Prostate gland (tissue), 2 donors: ENCODE measurements at regions not wholly inside any gene's neighbourhood (a gene's known extent, or its start where the extent isn't known, plus 50 kb on each side); places are given as distances from the start of the nearest gene placed in this dataset.

ENCODE experiments used
- DNase-seq: peaks from one replicate; pipeline ENCODE4 v3.0.0-alpha.2; 2019; ENCODE audit warnings: low spot score
- H3K27ac ChIP-seq, 2 donors: fragments of 200-600 bp; sonication (generic); 2 replicates each; pipeline ENCODE4 v1.5.1; 2017 to 2019
- H3K27me3 ChIP-seq: fragments of 200-600 bp; sonication (generic); replicated peaks from 2 replicates; pipeline ENCODE4 v1.5.1; 2019; ENCODE audit not compliant: insufficient read depth
- H3K36me3 ChIP-seq, 2 donors: fragments of 200-600 bp; sonication (generic); 1 replicate in 1 of 2; 2 replicates in 1 of 2; pipeline versions ENCODE4 v1.5.1 to v1.8.1; 2017 to 2019
- H3K4me1 ChIP-seq: fragments of 200-600 bp; sonication (generic); replicated peaks from 2 replicates; pipeline ENCODE4 v1.5.1; 2019
- H3K4me3 ChIP-seq, 2 donors: fragments of 200-600 bp; sonication (generic); 2 replicates each; pipeline ENCODE4 v1.5.1; 2017 to 2019
- H3K9me3 ChIP-seq: fragments of 200-600 bp; sonication (generic); 2 replicates; pipeline ENCODE4 v1.5.1; 2017
- CTCF ChIP-seq, 4 experiments: fragments of 200-600 bp in 2 of 4; fragments of 450-650 bp in 2 of 4; sonication (generic) in 2 of 4; IDR thresholded peaks; 1 replicate in 3 of 4; 2 replicates in 1 of 4; pipeline ENCODE4 v1.5.1; 2016 to 2019; ENCODE audit warnings: antibody characterized with exemption in 4 of 4, mild to moderate bottlenecking in 2 of 4, moderate library complexity in 2 of 4
- POLR2A ChIP-seq: fragments of 450-650 bp; IDR thresholded peaks from one replicate; pipeline ENCODE4 v1.6.1; 2016; ENCODE audit warnings: antibody characterized with exemption, mild to moderate bottlenecking
- POLR2AphosphoS5 ChIP-seq: sonication (generic); formaldehyde crosslinking; IDR thresholded peaks from one replicate; pipeline ENCODE4 v1.6.1; 2017; ENCODE audit warnings: antibody characterized with exemption
- WGBS: methylation state at CpG from one replicate; pipeline ENCODE4 v1.1.5; 2018; 5-methylcytosine and 5-hydroxymethylcytosine counted together
- intact Hi-C: fragments of 100-400 bp; cut with DNase I; formaldehyde crosslinking; loops from one replicate; pipeline ENCODE4 v1.14.2; 2022

- H3K4me3 ChIP-seq, result no peak overlapping the region
- H3K4me1 ChIP-seq, result no peaks in the 10 kb centered on the region
- intact Hi-C loops, result no loop called here
- no peak for TF ChIP-seq POLR2A
- TF ChIP-seq POLR2AphosphoS5, result no peak
- no peak for TF ChIP-seq CTCF (IDR thresholded peaks at IDR 0.05)
- H3K9me3 ChIP-seq, result no peaks in the 10 kb centered on the region
- H3K36me3 ChIP-seq, result no peaks in the 10 kb centered on the region
- no peaks in the 10 kb centered on the region for H3K27me3 ChIP-seq
- H3K27ac ChIP-seq, result no peak overlapping the region
- DNase-seq, result no peak
- WGBS, result 65% methylated on average over 3 of the region's 3 CpGs
Observed at GRCh38 chr20:24723186-24723585, 225.9 kb upstream of the CST7 start.

GRCh38 chr20:24723647-24724352 is 225.3 kb upstream of the CST7 start:
- Histone ChIP-seq H3K27ac (no peak overlapping the region), H3K36me3 (no peaks in the 10 kb centered on the region), H3K4me1 (no peaks in the 10 kb centered on the region), H3K9me3 (no peaks in the 10 kb centered on the region), H3K4me3 (no peak overlapping the region), H3K27me3 (no peaks in the 10 kb centered on the region)
- intact Hi-C loops, result no loop called here
- 76% methylated on average over 13 of the region's 13 CpGs for WGBS
- TF ChIP-seq CTCF (IDR thresholded peaks at IDR 0.05), result no peak
- TF ChIP-seq POLR2AphosphoS5, result no peak
- TF ChIP-seq POLR2A, result no peak
- DNase-seq, result no peak

GRCh38 chr20:24724982-24725533 is 224.0 kb upstream of the CST7 start:
- no peaks in the 10 kb centered on the region for H3K27me3 ChIP-seq
- no peak overlapping the region for H3K27ac ChIP-seq
- TF ChIP-seq POLR2AphosphoS5 (no peak), POLR2A (no peak), CTCF (IDR thresholded peaks at IDR 0.05) (no peak)
- intact Hi-C loops, result no loop called here
- no peaks in the 10 kb centered on the region for H3K4me1 ChIP-seq
- H3K4me3 ChIP-seq, result no peak overlapping the region
- no peaks in the 10 kb centered on the region for H3K36me3 ChIP-seq
- H3K9me3 ChIP-seq, result no peaks in the 10 kb centered on the region
- 97% methylated on average over 5 of the region's 5 CpGs for WGBS
- DNase-seq, result no peak

- Histone ChIP-seq H3K9me3 (no peaks in the 10 kb centered on the region), H3K27me3 (no peaks in the 10 kb centered on the region), H3K27ac (no peak overlapping the region), H3K36me3 (no peaks in the 10 kb centered on the region), H3K4me1 (no peaks in the 10 kb centered on the region), H3K4me3 (no peak overlapping the region)
- intact Hi-C loops, result no loop called here
- no peak for DNase-seq
- 97% methylated on average over 1 of the region's 1 CpG for WGBS
- TF ChIP-seq POLR2AphosphoS5, result no peak
- TF ChIP-seq CTCF (IDR thresholded peaks at IDR 0.05), result no peak
- TF ChIP-seq POLR2A, result no peak
Observed at GRCh38 chr20:24727795-24728194, 221.3 kb upstream of the CST7 start.
